GM18511 (cell line): ENCODE measurements at regions not wholly inside any gene's neighbourhood (a gene's known extent, or its start where the extent isn't known, plus 50 kb on each side); places are given as distances from the start of the nearest gene placed in this dataset.

Experiments
- ATAC-seq: cut with Tn5 transposase; IDR thresholded peaks from one replicate; pipeline ENCODE4 v1.9.1; 2021; ENCODE audit warnings: mild to moderate bottlenecking, moderate library complexity; ENCODE audit not compliant: unreplicated experiment

GRCh38 chr2:234680688-234681619, 184.1 kb upstream of the ARL4C start:
- ATAC-seq, result no peak

GRCh38 chr2:234679741-234680687, 183.1 kb upstream of the ARL4C start:
- no peak for ATAC-seq

GRCh38 chr2:234679301-234679740, 182.4 kb upstream of the ARL4C start:
- ATAC-seq, result no peak

GRCh38 chr2:234678711-234679110, 181.8 kb upstream of the ARL4C start:
- ATAC-seq, result no peak

GRCh38 chr2:234677758-234678538, 181.1 kb upstream of the ARL4C start:
- no peak for ATAC-seq

GRCh38 chr2:234676783-234677450, 180.0 kb upstream of the ARL4C start:
- no peak for ATAC-seq

GRCh38 chr2:234676109-234676782, 179.4 kb upstream of the ARL4C start:
- ATAC-seq, result no peak

- ATAC-seq, result no peak
Observed at GRCh38 chr2:234674781-234675201, 177.9 kb upstream of the ARL4C start.

- ATAC-seq, result no peak
Observed at GRCh38 chr2:234673961-234674759, 177.3 kb upstream of the ARL4C start.

- ATAC-seq, result no peak
Observed at GRCh38 chr2:234673501-234673900, 176.6 kb upstream of the ARL4C start.

- no peak for ATAC-seq
Observed at GRCh38 chr2:234672498-234673150, 175.7 kb upstream of the ARL4C start.

GRCh38 chr2:234671716-234672115, 174.8 kb upstream of the ARL4C start:
- no peak for ATAC-seq

GRCh38 chr2:234671231-234671630, 174.3 kb upstream of the ARL4C start:
- no peak for ATAC-seq

- ATAC-seq, result no peak
Observed at GRCh38 chr2:234670806-234671205, 173.9 kb upstream of the ARL4C start.

GRCh38 chr2:234670052-234670451, 173.2 kb upstream of the ARL4C start:
- no peak for ATAC-seq

GRCh38 chr2:234669621-234670020, 172.7 kb upstream of the ARL4C start:
- ATAC-seq, result no peak

GRCh38 chr2:234669001-234669400, 172.1 kb upstream of the ARL4C start:
- no peak for ATAC-seq

- no peak for ATAC-seq
Observed at GRCh38 chr2:234666911-234667310, 170.0 kb upstream of the ARL4C start.
